Endothelial cell of umbilical vein (primary cell): ENCODE measurements at regions not wholly inside any gene's neighbourhood (a gene's known extent, or its start where the extent isn't known, plus 50 kb on each side); places are given as distances from the start of the nearest gene placed in this dataset.

Source experiments
- BruUV-seq: library from RNA; stranded (reverse); fragments of 400-500 nt; replicated peaks from 2 replicates; lab custom pipeline; 2021; lab: Mats Ljungman, UMichigan
- CTCF ChIA-PET: fragments of 300-600, 350-600 bp; sonication (Branson Sonifier 250); formaldehyde crosslinking; loops from one replicate; lab custom pipeline; 2021; ENCODE audit warnings: antibody characterized with exemption, inconsistent platforms; lab: Charles Lee
- POLR2A ChIA-PET: fragments of 300-600, 350-600 bp; sonication (Branson Sonifier 250); formaldehyde crosslinking; loops from one replicate; lab custom pipeline; 2021; ENCODE audit warnings: antibody characterized with exemption, inconsistent platforms; lab: Charles Lee
- DNase-seq: peaks from one replicate; pipeline ENCODE4 v3.0.0-alpha.2; 2011; ENCODE audit warnings: low read depth, low spot score
- FAIRE-seq: peaks from 2 replicates; lab custom pipeline; 2011; peaks lifted over from hg19 to GRCh38; lab: Jason Lieb, UNC
- H2AFZ ChIP-seq: 2 replicates; pipeline ENCODE4 v1.6.0; 2012; ENCODE audit warnings: low read depth, low read length, control low read depth, inconsistent platforms
- H3K27ac ChIP-seq: 2 replicates; pipeline ENCODE4 v1.5.1; 2011; ENCODE audit warnings: low read depth, mild to moderate bottlenecking, control low read depth, low read length, moderate library complexity; ENCODE audit not compliant: insufficient read depth
- H3K27me3 ChIP-seq, 2 experiments: 2 replicates each; pipeline versions ENCODE4 v1.6.0 to v1.6.1; 2011; ENCODE audit warnings: low read length in 2 of 2, mixed read lengths in 1 of 2; ENCODE audit not compliant: control insufficient read depth in 2 of 2, insufficient read depth in 2 of 2
- H3K36me3 ChIP-seq, 2 experiments: 2 replicates in 1 of 2; 3 replicates in 1 of 2; pipeline ENCODE4 v1.5.1; 2011; ENCODE audit warnings: low read length in 2 of 2, mild to moderate bottlenecking in 1 of 2, moderate library complexity in 1 of 2; ENCODE audit not compliant: control insufficient read depth in 2 of 2, insufficient read depth in 2 of 2; ENCODE audit errors: extremely low read depth in 1 of 2
- H3K4me1 ChIP-seq: 3 replicates; pipeline ENCODE4 v1.5.1; 2011; ENCODE audit warnings: mild to moderate bottlenecking, low read length; ENCODE audit not compliant: control insufficient read depth, insufficient read depth; ENCODE audit errors: extremely low read depth
- H3K4me2 ChIP-seq: 2 replicates; pipeline ENCODE4 v1.6.1; 2011; ENCODE audit warnings: low read length, control low read depth, mixed read lengths; ENCODE audit not compliant: insufficient read depth
- H3K4me3 ChIP-seq, 3 experiments: fragments of 200-600 bp in 1 of 3; sonication (generic), shearing (Covaris generic) in 1 of 3; replicated peaks in 1 of 3; 2 replicates each; pipeline ENCODE4 v1.5.1; 2011 to 2016; ENCODE audit warnings: control low read depth in 3 of 3, low read length in 3 of 3, mild to moderate bottlenecking in 2 of 3, inconsistent platforms in 1 of 3, low read depth in 1 of 3, moderate library complexity in 1 of 3; ENCODE audit not compliant: insufficient read depth in 1 of 3
- H3K79me2 ChIP-seq: 2 replicates; pipeline ENCODE4 v1.6.0; 2012; ENCODE audit warnings: low read length, inconsistent platforms; ENCODE audit not compliant: control insufficient read depth, insufficient read depth
- H3K9ac ChIP-seq: replicated peaks from 2 replicates; pipeline ENCODE3; 2011; ENCODE audit warnings: low read length, control low read depth; ENCODE audit not compliant: insufficient read depth; ENCODE audit errors: extremely low read depth
- H3K9me1 ChIP-seq: replicated peaks from 3 replicates; pipeline ENCODE4 v1.6.0; 2011; ENCODE audit warnings: mild to moderate bottlenecking, low read length; ENCODE audit not compliant: control insufficient read depth, insufficient read depth; ENCODE audit errors: extremely low read depth
- H3K9me3 ChIP-seq: replicated peaks from 2 replicates; pipeline ENCODE4 v1.5.1; 2012; ENCODE audit warnings: low read length, inconsistent platforms; ENCODE audit not compliant: control insufficient read depth, insufficient read depth
- H4K20me1 ChIP-seq: replicated peaks from 2 replicates; pipeline ENCODE3; 2011; ENCODE audit warnings: mild to moderate bottlenecking, low read length; ENCODE audit not compliant: control insufficient read depth, insufficient read depth; ENCODE audit errors: extremely low read depth
- EZH2 ChIP-seq: IDR thresholded peaks from 2 replicates; pipeline ENCODE4 v1.6.1; 2012; ENCODE audit warnings: borderline replicate concordance, low read depth, mild to moderate bottlenecking, moderate library complexity, low read length, inconsistent platforms; ENCODE audit not compliant: severe bottlenecking
- FOS ChIP-seq: IDR thresholded peaks from 2 replicates; pipeline ENCODE4 v1.6.1; 2011; ENCODE audit warnings: mild to moderate bottlenecking, low read length, moderate library complexity, borderline replicate concordance; ENCODE audit not compliant: insufficient read depth
- GATA2 ChIP-seq: IDR thresholded peaks from 2 replicates; pipeline ENCODE4 v1.7.0; 2011; ENCODE audit warnings: low read depth, mild to moderate bottlenecking, moderate library complexity, mixed read lengths, low read length; ENCODE audit not compliant: insufficient read length, insufficient read depth
- JUN ChIP-seq: IDR thresholded peaks from 2 replicates; pipeline ENCODE4 v1.6.1; 2011; ENCODE audit warnings: borderline replicate concordance, low read depth; ENCODE audit not compliant: insufficient read length, insufficient read depth
- MYC ChIP-seq: IDR thresholded peaks from one replicate; pipeline ENCODE4 v1.6.1; 2011; ENCODE audit warnings: mild to moderate bottlenecking, low read depth, low read length
- POLR2A ChIP-seq: IDR thresholded peaks from 2 replicates; pipeline ENCODE4 v1.6.1; 2012; ENCODE audit warnings: low read depth, mild to moderate bottlenecking, control low read depth, low read length
- POLR2AphosphoS5 ChIP-seq: IDR thresholded peaks from 2 replicates; pipeline ENCODE4 v1.6.1; 2012; ENCODE audit warnings: low read depth, mild to moderate bottlenecking, control low read depth, low read length, moderate library complexity; ENCODE audit not compliant: insufficient read depth
- dilution Hi-C: fragments of 300-500 bp; cut with MboI; formaldehyde crosslinking; loops from one replicate; pipeline ENCODE4 v1.15.0; 2019; ENCODE audit warnings: low sequenced_read_pairs; ENCODE audit not compliant: extremely low pct_ligation_motif_present
- intact Hi-C: fragments of 100-400 bp; cut with micrococcal nuclease; formaldehyde crosslinking; loops from one replicate; pipeline ENCODE4 v1.10.0; 2022
- TF ChIP-seq, protein P1 (sequence below): IDR thresholded peaks from 2 replicates; pipeline ENCODE4 v1.6.1; 2011; ENCODE audit not compliant: insufficient read depth, insufficient read length
- TF ChIP-seq, protein P2 (sequence below), 2 donors: IDR thresholded peaks; 1 replicate in 1 of 2; 2 replicates in 1 of 2; pipeline ENCODE4 v1.5.1; 2011; ENCODE audit warnings: low read length in 2 of 2, mild to moderate bottlenecking in 2 of 2, moderate library complexity in 2 of 2, control low read depth in 1 of 2, inconsistent platforms in 1 of 2, low read depth in 1 of 2; ENCODE audit not compliant: insufficient read depth in 1 of 2; ENCODE audit errors: extremely low read depth in 1 of 2

DNA sequence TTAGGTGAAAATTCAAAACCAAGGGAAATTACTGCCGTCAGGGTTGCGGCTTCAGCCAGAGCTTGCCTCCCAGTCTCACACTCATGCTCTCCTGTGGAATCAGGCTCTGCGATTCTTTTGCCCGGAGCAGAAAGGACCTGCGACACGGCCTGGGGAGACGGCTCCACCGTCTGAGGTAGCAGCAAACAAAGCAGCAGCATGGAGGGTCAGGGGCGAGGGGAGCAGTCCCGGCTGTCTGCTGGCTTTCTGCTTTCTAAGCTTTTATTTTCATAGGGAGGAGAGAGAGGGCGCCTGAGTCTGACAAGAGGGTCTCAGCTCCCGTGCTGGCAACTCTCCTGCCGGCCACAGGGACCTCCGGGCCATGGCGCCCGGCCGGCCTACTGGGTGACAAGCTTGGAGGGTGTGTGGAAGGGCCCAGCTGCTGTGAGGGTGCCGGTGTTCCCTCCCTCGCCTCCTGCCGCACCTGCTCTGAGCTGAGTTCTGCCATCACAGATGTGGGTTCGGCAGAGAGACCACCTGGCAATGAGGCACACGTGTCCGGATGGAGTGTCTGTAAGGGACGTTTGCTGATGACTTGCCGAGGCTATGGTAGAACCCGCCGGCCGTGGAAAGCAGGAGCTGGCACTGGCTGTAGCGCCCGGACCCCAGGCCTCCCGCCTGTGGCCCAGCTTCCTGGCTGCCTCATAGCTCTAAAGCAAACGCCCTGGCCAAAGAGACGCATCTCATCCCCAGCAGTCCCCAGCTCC lies 66.2 kb upstream of the CTDP1 start:
- no peaks in the 10 kb centered on the region for H3K79me2 ChIP-seq
- H3K4me2 ChIP-seq: no peak overlapping the region
- H3K27ac ChIP-seq: no peak overlapping the region
- FAIRE-seq (no peak), DNase-seq (no peak)
- H2AFZ ChIP-seq: no peak overlapping the region
- H3K9me1 ChIP-seq: no peaks in the 10 kb centered on the region
- TF ChIP-seq JUN (no peak), POLR2AphosphoS5 (no peak), MYC (no peak), EZH2 (no peak), GATA2 (no peak), FOS (no peak), POLR2A (no peak)
- TF ChIP-seq, protein P1, sequence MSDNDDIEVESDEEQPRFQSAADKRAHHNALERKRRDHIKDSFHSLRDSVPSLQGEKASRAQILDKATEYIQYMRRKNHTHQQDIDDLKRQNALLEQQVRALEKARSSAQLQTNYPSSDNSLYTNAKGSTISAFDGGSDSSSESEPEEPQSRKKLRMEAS: no peak
- TF ChIP-seq, protein P2, sequence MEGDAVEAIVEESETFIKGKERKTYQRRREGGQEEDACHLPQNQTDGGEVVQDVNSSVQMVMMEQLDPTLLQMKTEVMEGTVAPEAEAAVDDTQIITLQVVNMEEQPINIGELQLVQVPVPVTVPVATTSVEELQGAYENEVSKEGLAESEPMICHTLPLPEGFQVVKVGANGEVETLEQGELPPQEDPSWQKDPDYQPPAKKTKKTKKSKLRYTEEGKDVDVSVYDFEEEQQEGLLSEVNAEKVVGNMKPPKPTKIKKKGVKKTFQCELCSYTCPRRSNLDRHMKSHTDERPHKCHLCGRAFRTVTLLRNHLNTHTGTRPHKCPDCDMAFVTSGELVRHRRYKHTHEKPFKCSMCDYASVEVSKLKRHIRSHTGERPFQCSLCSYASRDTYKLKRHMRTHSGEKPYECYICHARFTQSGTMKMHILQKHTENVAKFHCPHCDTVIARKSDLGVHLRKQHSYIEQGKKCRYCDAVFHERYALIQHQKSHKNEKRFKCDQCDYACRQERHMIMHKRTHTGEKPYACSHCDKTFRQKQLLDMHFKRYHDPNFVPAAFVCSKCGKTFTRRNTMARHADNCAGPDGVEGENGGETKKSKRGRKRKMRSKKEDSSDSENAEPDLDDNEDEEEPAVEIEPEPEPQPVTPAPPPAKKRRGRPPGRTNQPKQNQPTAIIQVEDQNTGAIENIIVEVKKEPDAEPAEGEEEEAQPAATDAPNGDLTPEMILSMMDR (IDR thresholded peaks at IDR 0.05; ENCODE audit: extremely low read depth in 1 of 2, insufficient read depth in 1 of 2, low read depth in 1 of 2, low read length in 2 of 2): no peak
- H3K9me3 ChIP-seq: no peaks in the 10 kb centered on the region
- no peaks in the 10 kb centered on the region for H3K36me3 ChIP-seq
- CTCF ChIA-PET: no interaction called here
- H3K27me3 ChIP-seq: no peaks in the 10 kb centered on the region
- intact Hi-C loops: no loop called here
- no peaks in the 10 kb centered on the region for H3K4me1 ChIP-seq
- H4K20me1 ChIP-seq: no peaks in the 10 kb centered on the region
- POLR2A ChIA-PET: interaction anchor here (0.6 kb wide), 1 partner anchor 26 kb away, joined by 3 read pairs; no protein-coding TSS in a partner anchor
- no peak overlapping the region for H3K4me3 ChIP-seq
- no TSS peak for BruUV-seq
- dilution Hi-C loops: no loop called here
- H3K9ac ChIP-seq: no peak overlapping the region
